DMS114 treated with DMSO at 0.1 percent for 48 hours (cell line): ENCODE measurements at regions not wholly inside any gene's neighbourhood (a gene's known extent, or its start where the extent isn't known, plus 50 kb on each side); places are given as distances from the start of the nearest gene placed in this dataset.
"Not testable (repeated sequence)": the region's sequence is repeated elsewhere in the genome, so short reads cannot be mapped to it uniquely, and the experiment has no call there.

Experiments used
- DNase-seq: peaks from one replicate; lab custom pipeline; 2025; ENCODE audit not compliant: unreplicated experiment; lab: John Stamatoyannopoulos, UW

- no peak for DNase-seq
Observed at GRCh38 chr10:65788271-65788670, 1137.6 kb upstream of the LRRTM3 start.

GRCh38 chr10:65791979-65792378, 1133.9 kb upstream of the LRRTM3 start:
- no peak for DNase-seq

GRCh38 chr10:65793738-65794425, 1132.0 kb upstream of the LRRTM3 start:
- no peak for DNase-seq

- DNase-seq = not testable (repeated sequence)
Observed at GRCh38 chr10:65794861-65795260, 1131.0 kb upstream of the LRRTM3 start.

- DNase-seq = no peak
Observed at GRCh38 chr10:65796472-65796871, 1129.4 kb upstream of the LRRTM3 start.

GRCh38 chr10:65798133-65798532, 1127.7 kb upstream of the LRRTM3 start:
- no peak for DNase-seq

GRCh38 chr10:65802391-65802790, 1123.4 kb upstream of the LRRTM3 start:
- DNase-seq = no peak

GRCh38 chr10:65805511-65805910, 1120.3 kb upstream of the LRRTM3 start:
- DNase-seq = no peak

- no peak for DNase-seq
Observed at GRCh38 chr10:65805993-65806392, 1119.8 kb upstream of the LRRTM3 start.

- no peak for DNase-seq
Observed at GRCh38 chr10:65808687-65809333, 1117.0 kb upstream of the LRRTM3 start.

GRCh38 chr10:65811931-65812525, 1113.8 kb upstream of the LRRTM3 start:
- DNase-seq = no peak

GRCh38 chr10:65816536-65816935, 1109.3 kb upstream of the LRRTM3 start:
- no peak for DNase-seq

- DNase-seq = no peak
Observed at GRCh38 chr10:65818990-65819389, 1106.8 kb upstream of the LRRTM3 start.

GRCh38 chr10:65827359-65827758, 1098.5 kb upstream of the LRRTM3 start:
- DNase-seq = no peak

GRCh38 chr10:65838811-65839210, 1087.0 kb upstream of the LRRTM3 start:
- DNase-seq = no peak

- DNase-seq = no peak
Observed at GRCh38 chr10:65843203-65843602, 1082.6 kb upstream of the LRRTM3 start.

GRCh38 chr10:65845916-65846315, 1079.9 kb upstream of the LRRTM3 start:
- no peak for DNase-seq

- DNase-seq = no peak
Observed at GRCh38 chr10:65846541-65846940, 1079.3 kb upstream of the LRRTM3 start.

- DNase-seq = no peak
Observed at GRCh38 chr10:65846949-65847348, 1078.9 kb upstream of the LRRTM3 start.

GRCh38 chr10:65847436-65848230, 1078.2 kb upstream of the LRRTM3 start:
- no peak for DNase-seq

- DNase-seq = no peak
Observed at GRCh38 chr10:65858841-65859240, 1067.0 kb upstream of the LRRTM3 start.

- no peak for DNase-seq
Observed at GRCh38 chr10:65861249-65861648, 1064.6 kb upstream of the LRRTM3 start.
